Lower leg skin (tissue), 3 donors: ENCODE measurements at regions not wholly inside any gene's neighbourhood (a gene's known extent, or its start where the extent isn't known, plus 50 kb on each side); places are given as distances from the start of the nearest gene placed in this dataset.

Experiments
- CTCF ChIP-seq, 3 donors: fragments of 450-650 bp; IDR thresholded peaks; one replicate each; pipeline ENCODE4 v1.5.1; 2016; ENCODE audit warnings: antibody characterized with exemption in 3 of 3, mild to moderate bottlenecking in 3 of 3, moderate library complexity in 2 of 3
- POLR2A ChIP-seq, 2 donors: fragments of 450-650 bp; IDR thresholded peaks; one replicate each; pipeline ENCODE4 v1.6.1; 2016 to 2017; ENCODE audit warnings: antibody characterized with exemption in 2 of 2, mild to moderate bottlenecking in 1 of 2, moderate library complexity in 1 of 2

GRCh38 chr14:61939776-61940175 is 177.6 kb downstream of the SNAPC1 start:
- TF ChIP-seq CTCF (IDR thresholded peaks at IDR 0.05) (no peak), POLR2A (IDR thresholded peaks at IDR 0.05) (no peak)
